ENCODE measurements at regions not wholly inside any gene's neighbourhood (a gene's known extent, or its start where the extent isn't known, plus 50 kb on each side); places are given as distances from the start of the nearest gene placed in this dataset.

- TF ChIP-seq POLR2AphosphoS5 (IDR thresholded peaks at IDR 0.05; ENCODE audit: insufficient read depth, low read depth, low read length) (no peak), EZH2 (IDR thresholded peaks at IDR 0.05; ENCODE audit: borderline replicate concordance, low read depth, low read length, severe bottlenecking) (no peak), CTCF (IDR thresholded peaks at IDR 0.05; ENCODE audit: extremely low read depth in 1 of 2, insufficient read depth in 1 of 2, low read depth in 1 of 2, low read length in 2 of 2) (no peak), POLR2A (IDR thresholded peaks at IDR 0.05; ENCODE audit: low read depth, low read length) (no peak), GATA2 (IDR thresholded peaks at IDR 0.05; ENCODE audit: insufficient read depth, insufficient read length, low read depth, low read length) (no peak), MAX (IDR thresholded peaks at IDR 0.05; ENCODE audit: insufficient read depth, insufficient read length) (no peak), JUN (IDR thresholded peaks at IDR 0.05; ENCODE audit: borderline replicate concordance, insufficient read depth, insufficient read length, low read depth) (no peak), MYC (IDR thresholded peaks at IDR 0.05; ENCODE audit: low read depth, low read length) (no peak), FOS (IDR thresholded peaks at IDR 0.05; ENCODE audit: borderline replicate concordance, insufficient read depth, low read length) (no peak)
Observed at GRCh38 chr3:1591327-1592028, 498.7 kb downstream of the CNTN6 start.
